Stimulated activated CD8-positive, alpha-beta memory T cell treated with anti-CD3 and anti-CD28 coated beads, Interleukin-7, amount 100 ng/mL, for 48 hours (primary cell): ENCODE measurements at regions not wholly inside any gene's neighbourhood (a gene's known extent, or its start where the extent isn't known, plus 50 kb on each side); places are given as distances from the start of the nearest gene placed in this dataset.

Experiments
- DNase-seq, 2 donors: peaks; one replicate each; pipeline ENCODE4 v3.0.0-alpha.2; 2020; ENCODE audit warnings: low read depth in 1 of 2; ENCODE audit errors: extremely low read depth in 1 of 2

DNA sequence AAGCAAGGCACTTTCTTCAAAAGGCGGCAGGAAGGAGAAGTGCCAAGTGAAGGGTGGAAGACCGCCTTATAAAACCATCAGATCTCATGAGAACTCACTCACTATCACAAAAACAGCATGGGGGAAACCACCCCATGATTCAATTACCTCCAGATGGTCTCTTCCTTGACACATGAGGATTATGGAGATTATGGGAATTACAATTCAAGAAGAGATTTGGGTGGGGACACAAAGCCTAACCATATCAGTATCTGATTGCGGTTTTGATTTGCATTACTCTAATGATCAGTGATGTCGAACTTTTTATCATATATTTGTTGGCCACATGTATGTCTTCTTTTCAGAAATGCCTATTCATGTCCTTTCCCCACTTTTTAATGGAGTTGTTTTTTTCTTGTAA is 549.3 kb upstream of the IL12A start:
- DNase-seq = no peak

DNA sequence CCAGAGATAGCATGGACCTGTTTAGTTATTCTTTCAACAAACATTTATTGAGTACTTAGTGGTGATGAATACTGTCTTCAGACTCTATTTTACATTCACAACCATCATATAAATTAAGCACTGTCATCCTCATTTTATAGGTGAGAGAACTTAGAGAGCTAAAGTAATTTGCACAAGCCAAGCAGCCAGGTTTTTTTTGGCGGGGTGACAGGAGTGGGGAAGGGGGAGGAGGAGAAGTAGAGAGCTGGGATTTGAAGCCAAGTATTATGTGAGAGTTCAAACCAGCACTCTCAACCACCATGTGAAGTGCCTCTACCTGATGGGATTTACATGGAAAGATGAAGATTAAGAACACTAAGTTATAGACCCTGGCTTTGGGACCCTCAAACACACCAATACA is 547.4 kb upstream of the IL12A start:
- no peak for DNase-seq

DNA sequence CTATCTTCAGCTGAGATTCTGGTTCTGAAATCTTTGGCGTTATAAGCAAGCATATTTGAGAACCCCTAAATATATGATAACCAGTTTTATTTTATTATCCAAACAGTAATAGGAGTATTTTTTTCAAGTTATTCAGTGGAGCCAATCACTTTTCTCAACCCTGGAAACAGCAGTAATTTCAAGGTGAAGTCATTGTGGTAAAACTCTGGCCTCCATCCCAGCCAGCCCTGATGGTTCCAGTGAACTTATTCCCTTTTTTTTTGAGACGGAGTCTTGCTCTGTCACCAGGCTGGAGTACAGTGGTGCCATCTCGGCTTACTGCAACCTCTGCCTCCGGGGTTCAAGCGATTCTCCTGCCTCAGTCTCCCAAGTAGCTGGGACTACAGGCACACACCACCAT is 545.4 kb upstream of the IL12A start:
- no peak for DNase-seq

DNA sequence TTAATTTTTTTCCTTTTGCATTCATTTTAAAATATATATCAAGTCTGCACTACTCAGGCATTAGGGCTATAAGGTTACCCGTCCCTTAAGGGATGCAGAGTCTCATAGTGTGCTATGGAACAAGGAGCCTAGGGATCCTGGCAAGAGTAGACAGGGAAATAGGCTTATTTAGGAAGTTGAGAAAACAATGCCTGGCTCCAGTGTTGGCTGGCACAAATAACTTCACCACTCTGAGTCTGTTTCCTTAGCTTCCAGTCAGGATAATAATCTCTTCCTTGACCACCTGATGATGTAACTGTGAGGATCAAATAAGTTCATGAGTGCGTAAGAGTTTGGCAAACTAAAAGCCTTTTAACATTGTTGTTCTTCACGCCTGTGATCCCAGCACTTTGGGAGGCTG is 540.8 kb upstream of the IL12A start:
- DNase-seq = no peak

- DNase-seq = no peak
Measured at GRCh38 chr3:159448902-159449301, 539.7 kb upstream of the IL12A start.

- DNase-seq = no peak
Measured at GRCh38 chr3:159451067-159451466, 537.6 kb upstream of the IL12A start.

DNA sequence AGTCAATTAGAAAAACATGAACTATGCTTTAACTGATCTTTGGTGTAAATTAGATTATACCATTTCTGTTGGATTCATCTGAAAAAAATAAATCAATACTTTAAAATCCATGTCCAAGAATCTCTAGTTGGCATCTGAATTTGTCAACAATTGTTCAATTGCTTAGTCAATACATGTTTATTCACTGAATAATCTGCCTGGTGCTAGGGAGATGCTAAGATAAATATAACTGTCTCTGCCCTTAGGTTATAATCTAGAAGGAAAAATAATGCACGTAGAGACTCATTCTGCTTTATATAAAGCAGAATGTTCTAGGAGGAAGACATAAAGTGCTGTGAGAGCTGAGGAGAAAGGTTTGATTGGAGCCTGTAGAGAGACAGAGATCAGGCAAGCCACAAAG is 537.2 kb upstream of the IL12A start:
- no peak for DNase-seq

- DNase-seq = no peak
Measured at GRCh38 chr3:159453036-159453435, 535.6 kb upstream of the IL12A start.

DNA sequence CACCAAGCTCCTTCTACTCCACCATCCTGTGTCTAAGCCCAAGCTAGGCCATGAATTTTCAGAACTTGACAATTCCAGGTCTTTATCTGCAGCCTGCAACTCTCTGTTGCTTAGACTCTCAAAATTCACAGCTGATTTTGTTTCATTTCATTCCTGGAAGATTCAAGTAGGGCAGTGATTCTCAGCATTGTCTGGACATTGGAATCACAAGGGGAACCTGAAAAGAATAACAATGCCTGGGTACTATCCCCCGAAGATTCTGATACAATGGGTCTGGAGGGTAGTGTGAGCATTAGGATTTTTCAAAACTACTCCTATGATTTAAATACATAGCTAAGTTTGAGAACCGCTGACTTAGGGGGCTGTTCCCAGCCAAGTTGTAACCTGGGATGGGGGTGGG is 534.7 kb upstream of the IL12A start:
- no peak for DNase-seq

DNA sequence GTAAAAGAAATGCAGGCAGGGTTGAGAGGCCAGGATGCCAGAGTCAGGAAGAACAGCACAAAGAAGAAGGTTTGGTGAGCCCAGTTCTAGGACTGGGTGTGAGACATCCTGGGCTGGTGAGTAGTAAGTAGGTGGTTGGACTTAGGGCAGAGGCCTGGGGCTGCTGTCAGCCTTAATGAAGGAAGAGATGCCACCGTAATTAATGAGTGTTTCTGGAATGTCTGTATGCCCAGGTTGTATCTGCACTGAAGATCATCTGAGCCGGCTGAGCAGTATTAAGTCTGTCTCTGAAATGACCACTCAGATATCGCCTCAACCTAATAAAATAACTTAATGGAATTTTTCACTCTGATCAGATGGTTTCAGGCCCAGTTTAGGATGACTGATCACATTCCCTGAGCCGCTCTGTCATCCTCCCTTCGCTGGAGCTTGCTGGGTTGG is 532.9 kb upstream of the IL12A start:
- no peak for DNase-seq

DNA sequence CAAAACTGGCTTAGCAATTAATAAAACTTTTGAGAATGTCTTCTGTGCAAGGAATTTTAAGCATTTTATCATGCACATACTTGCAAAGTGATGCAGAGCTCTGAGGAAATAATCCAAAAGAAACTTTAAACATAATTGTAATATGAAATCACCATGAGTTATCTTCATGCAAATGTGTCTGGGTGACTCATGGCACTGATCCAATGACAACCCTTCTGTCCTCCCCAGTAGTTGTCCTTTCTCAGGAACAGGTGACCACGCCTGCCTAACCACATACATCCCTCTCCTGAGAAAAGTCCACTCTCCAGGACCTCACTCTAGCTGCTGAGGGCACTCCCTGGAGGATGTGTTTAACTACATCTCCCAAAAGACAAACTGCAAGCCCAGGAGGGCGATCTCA is 530.6 kb upstream of the IL12A start:
- no peak for DNase-seq

DNA sequence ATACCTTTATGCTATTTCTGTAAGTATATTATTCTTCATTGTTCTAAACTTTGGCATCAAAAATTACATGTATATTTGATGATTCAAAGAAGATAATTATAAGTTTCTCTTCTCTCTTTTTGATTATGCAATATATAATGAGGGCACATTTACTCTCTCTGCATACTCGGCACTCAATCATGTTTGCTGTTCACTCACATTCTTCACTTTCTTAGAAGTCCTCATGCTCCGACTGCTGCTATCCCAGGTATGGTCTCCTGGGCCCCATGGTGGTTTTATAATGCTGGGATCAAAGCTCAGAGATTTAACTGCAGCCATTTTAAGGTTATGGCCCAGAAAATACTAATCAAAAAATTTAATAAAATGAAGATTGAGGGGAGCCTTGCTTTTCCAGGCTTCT is 529.7 kb upstream of the IL12A start:
- no peak for DNase-seq

GRCh38 chr3:159472611-159473010 is 516.0 kb upstream of the IL12A start:
- DNase-seq = no peak

DNA sequence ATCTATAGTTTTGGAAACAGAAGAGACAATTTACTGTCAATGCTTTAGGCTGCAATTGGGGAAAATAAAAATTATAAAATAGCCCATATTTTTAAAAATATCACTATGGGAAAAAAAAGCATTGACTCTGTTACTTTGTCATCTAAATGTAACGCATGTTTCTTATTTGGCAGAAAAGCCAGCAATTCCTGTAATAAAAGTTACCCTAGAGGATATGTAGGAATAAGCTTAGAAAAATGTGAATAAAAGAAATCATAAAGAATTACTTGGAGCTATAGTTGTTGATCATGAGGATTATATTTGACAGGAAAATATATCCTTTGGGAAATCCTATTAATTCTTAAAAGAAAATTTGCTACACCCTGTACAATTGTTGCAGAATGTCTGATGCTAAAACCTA is 515.4 kb upstream of the IL12A start:
- DNase-seq = no peak

GRCh38 chr3:159480046-159480445 is 508.6 kb upstream of the IL12A start:
- no peak for DNase-seq

- DNase-seq = no peak
Measured at GRCh38 chr3:159482241-159482993, 506.2 kb upstream of the IL12A start.

DNA sequence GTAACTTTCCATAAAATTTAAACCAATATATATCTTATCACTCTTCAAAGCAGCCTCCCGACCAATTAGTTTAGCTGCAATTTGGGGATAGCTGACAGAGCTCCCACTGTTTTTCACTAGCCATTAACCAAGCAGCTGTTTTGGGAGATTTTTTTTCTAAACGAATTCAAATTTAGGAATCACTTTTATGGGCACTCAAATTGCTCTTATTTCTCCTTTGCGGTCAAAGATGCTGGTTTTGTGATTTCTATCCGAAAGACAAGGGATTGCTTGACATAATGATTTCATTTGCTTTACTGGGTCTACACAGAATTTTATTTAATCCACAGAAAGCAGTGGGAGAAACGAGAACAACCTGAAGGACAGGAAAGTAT is 505.7 kb upstream of the IL12A start:
- no peak for DNase-seq

GRCh38 chr3:159486580-159486979 is 502.1 kb upstream of the IL12A start:
- no peak for DNase-seq

- DNase-seq = no peak
Measured at GRCh38 chr3:159487304-159487703, 501.3 kb upstream of the IL12A start.

DNA sequence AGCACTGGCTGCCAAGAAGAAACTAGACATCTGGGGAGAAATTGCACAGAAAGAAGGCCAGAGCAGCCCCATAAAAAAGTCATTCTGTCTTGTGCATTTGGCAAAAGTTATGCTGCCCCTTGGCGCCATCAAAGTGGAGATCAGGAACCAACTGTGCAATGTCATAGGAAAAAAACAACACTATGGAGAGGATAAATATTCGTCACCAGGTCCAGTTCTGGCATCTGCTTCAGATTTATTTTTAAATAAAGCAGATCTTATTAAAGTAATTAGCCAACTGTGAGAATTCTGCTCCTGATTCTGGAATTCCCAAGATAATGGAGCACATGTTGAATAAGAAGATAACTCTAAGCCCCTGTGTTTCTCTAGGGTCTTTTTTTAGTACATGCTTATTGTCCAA is 500.0 kb upstream of the IL12A start:
- no peak for DNase-seq

DNA sequence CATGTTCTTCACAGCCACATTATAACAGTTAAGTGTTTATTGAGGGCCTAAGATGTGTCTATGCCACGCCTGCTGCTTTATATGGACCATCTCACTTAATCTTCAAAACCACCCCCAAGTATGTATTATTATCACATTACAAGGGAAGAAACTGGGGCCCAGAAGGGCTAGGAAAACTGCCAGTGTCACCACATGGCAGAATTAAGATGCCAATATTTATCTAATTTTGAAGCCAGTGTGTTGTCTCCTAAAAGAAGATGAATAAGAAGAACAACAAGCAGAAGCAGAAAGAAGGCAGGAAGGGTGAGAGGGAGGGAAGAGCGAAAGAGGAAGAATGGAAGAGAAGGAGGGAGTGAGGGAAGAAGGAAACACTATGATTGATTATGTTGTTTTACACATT is 491.3 kb upstream of the IL12A start:
- no peak for DNase-seq

- no peak for DNase-seq
Measured at GRCh38 chr3:159499031-159499793, 489.4 kb upstream of the IL12A start.

- DNase-seq = no peak
Measured at GRCh38 chr3:159501029-159501428, 487.6 kb upstream of the IL12A start.
